Activated CD4-positive, CD25-positive, alpha-beta regulatory T cell treated with anti-CD3 and anti-CD28 coated beads, Interleukin-2, amount 50 U/mL, for 16 hours (primary cell): ENCODE measurements at regions not wholly inside any gene's neighbourhood (a gene's known extent, or its start where the extent isn't known, plus 50 kb on each side); places are given as distances from the start of the nearest gene placed in this dataset.

ENCODE experiments used
- DNase-seq: peaks from one replicate; pipeline ENCODE4 v3.0.0-alpha.2; 2020; ENCODE audit warnings: low read depth, low spot score

- no peak for DNase-seq
Measured at GRCh38 chr21:16640297-16641027, 872.4 kb upstream of the CXADR start.

- no peak for DNase-seq
Measured at GRCh38 chr21:16642353-16642752, 870.5 kb upstream of the CXADR start.

- DNase-seq: no peak
Measured at GRCh38 chr21:16644685-16645084, 868.2 kb upstream of the CXADR start.

- no peak for DNase-seq
Measured at GRCh38 chr21:16650714-16651366, 862.0 kb upstream of the CXADR start.

GRCh38 chr21:16651956-16652355, 860.9 kb upstream of the CXADR start:
- DNase-seq: no peak

- DNase-seq: no peak
Measured at GRCh38 chr21:16663436-16663835, 849.4 kb upstream of the CXADR start.

- no peak for DNase-seq
Measured at GRCh38 chr21:16667395-16667794, 845.4 kb upstream of the CXADR start.

GRCh38 chr21:16674949-16675348, 837.9 kb upstream of the CXADR start:
- no peak for DNase-seq

- DNase-seq: no peak
Measured at GRCh38 chr21:16676391-16676790, 836.5 kb upstream of the CXADR start.

GRCh38 chr21:16678429-16679160, 834.2 kb upstream of the CXADR start:
- no peak for DNase-seq

- no peak for DNase-seq
Measured at GRCh38 chr21:16695074-16695473, 817.8 kb upstream of the CXADR start.

GRCh38 chr21:16707274-16707673, 805.6 kb upstream of the CXADR start:
- no peak for DNase-seq

- no peak for DNase-seq
Measured at GRCh38 chr21:16708101-16708835, 804.6 kb upstream of the CXADR start.

GRCh38 chr21:16709866-16710550, 802.8 kb upstream of the CXADR start:
- no peak for DNase-seq

GRCh38 chr21:16711757-16712156, 801.1 kb upstream of the CXADR start:
- no peak for DNase-seq

- no peak for DNase-seq
Measured at GRCh38 chr21:16713331-16714117, 799.3 kb upstream of the CXADR start.

GRCh38 chr21:16740511-16740910, 772.3 kb upstream of the CXADR start:
- no peak for DNase-seq

- no peak for DNase-seq
Measured at GRCh38 chr21:16741141-16741665, 771.6 kb upstream of the CXADR start.

- DNase-seq: no peak
Measured at GRCh38 chr21:16742131-16742641, 770.7 kb upstream of the CXADR start.

- no peak for DNase-seq
Measured at GRCh38 chr21:16742741-16743140, 770.1 kb upstream of the CXADR start.
